H1 (cell line): ENCODE measurements at regions not wholly inside any gene's neighbourhood (a gene's known extent, or its start where the extent isn't known, plus 50 kb on each side); places are given as distances from the start of the nearest gene placed in this dataset.

Experiments used
- CTCF ChIA-PET: fragments of 300-600 bp; sonication (Branson Sonifier 250); formaldehyde crosslinking; loops from one replicate; lab custom pipeline; 2021; ENCODE audit not compliant: partially characterized antibody; lab: Charles Lee
- POLR2A ChIA-PET: fragments of 300-600 bp; sonication (Branson Sonifier 250); formaldehyde crosslinking; loops from one replicate; lab custom pipeline; 2021; ENCODE audit warnings: inconsistent platforms; ENCODE audit not compliant: partially characterized antibody; lab: Charles Lee
- DNase-seq, 2 experiments: peaks; one replicate each; pipeline versions ENCODE4 v3.0.0 to v3.0.0-alpha.2; 2010 to 2022; ENCODE audit warnings: low spot score in 2 of 2, low read depth in 1 of 2, mixed read lengths in 1 of 2
- FAIRE-seq: peaks from 2 replicates; lab custom pipeline; 2011; peaks lifted over from hg19 to GRCh38; lab: Jason Lieb, UNC
- H2AFZ ChIP-seq: 2 replicates; pipeline ENCODE4 v1.8.1; 2012; ENCODE audit warnings: low read length, inconsistent platforms
- H2AK5ac ChIP-seq: 2 replicates; pipeline ENCODE4 v1.6.1; 2013; ENCODE audit warnings: low read depth, low read length
- H2BK120ac ChIP-seq: replicated peaks from 2 replicates; pipeline ENCODE3; 2013; ENCODE audit warnings: low read depth, low read length, inconsistent platforms
- H2BK12ac ChIP-seq: 2 replicates; pipeline ENCODE4 v1.6.1; 2013; ENCODE audit warnings: low read depth, low read length
- H2BK15ac ChIP-seq: 2 replicates; pipeline ENCODE4 v1.6.1; 2013; ENCODE audit warnings: low read length
- H2BK20ac ChIP-seq: 2 replicates; pipeline ENCODE4 v1.6.1; 2013; ENCODE audit warnings: low read length
- H2BK5ac ChIP-seq: 2 replicates; pipeline ENCODE4 v1.6.1; 2013; ENCODE audit warnings: low read depth, low read length
- H3K14ac ChIP-seq: 2 replicates; pipeline ENCODE4 v1.6.1; 2013; ENCODE audit warnings: inconsistent platforms; ENCODE audit not compliant: insufficient read length
- H3K18ac ChIP-seq: 2 replicates; pipeline ENCODE4 v1.6.1; 2013; ENCODE audit warnings: low read length; ENCODE audit errors: extremely low read depth
- H3K23ac ChIP-seq: 2 replicates; pipeline ENCODE4 v1.6.1; 2013; ENCODE audit warnings: inconsistent platforms; ENCODE audit not compliant: insufficient read length
- H3K23me2 ChIP-seq: 2 replicates; pipeline ENCODE4 v1.6.1; 2013; ENCODE audit warnings: low read depth, low read length
- H3K27ac ChIP-seq: 2 replicates; pipeline ENCODE4 v1.6.1; 2011; ENCODE audit warnings: low read depth, low read length, inconsistent platforms
- H3K27me3 ChIP-seq, 4 experiments: replicated peaks in 1 of 4; 1 replicate in 1 of 4; 2 replicates in 3 of 4; pipeline versions ENCODE4 v1.6.1 to v1.8.1; 2011 to 2013; ENCODE audit warnings: low read length in 3 of 4, mild to moderate bottlenecking in 3 of 4, inconsistent platforms in 2 of 4, mixed read lengths in 2 of 4, moderate library complexity in 1 of 4; ENCODE audit not compliant: control insufficient read depth in 3 of 4, insufficient read depth in 3 of 4; ENCODE audit errors: extremely low read depth in 1 of 4
- H3K36me3 ChIP-seq, 4 experiments: 2 replicates each; pipeline versions ENCODE4 v1.6.1 to v1.8.1; 2011 to 2013; ENCODE audit warnings: mild to moderate bottlenecking in 4 of 4, low read length in 3 of 4, moderate library complexity in 2 of 4, control low read depth in 1 of 4, inconsistent platforms in 1 of 4; ENCODE audit not compliant: insufficient read depth in 4 of 4, control insufficient read depth in 2 of 4
- H3K4ac ChIP-seq: replicated peaks from 2 replicates; pipeline ENCODE3; 2013; ENCODE audit warnings: low read length, low read depth, mixed read lengths, inconsistent platforms; ENCODE audit not compliant: insufficient read length
- H3K4me1 ChIP-seq, 4 experiments: replicated peaks in 1 of 4; 1 replicate in 1 of 4; 2 replicates in 3 of 4; pipeline versions ENCODE4 v1.6.1 to v1.8.1; 2011 to 2013; ENCODE audit warnings: low read length in 3 of 4, inconsistent platforms in 2 of 4, mixed read lengths in 1 of 4; ENCODE audit not compliant: insufficient read depth in 4 of 4, control insufficient read depth in 3 of 4
- H3K4me2 ChIP-seq, 2 experiments: 2 replicates each; pipeline versions ENCODE4 v1.6.1 to v1.8.1; 2011 to 2013; ENCODE audit warnings: low read depth in 2 of 2, low read length in 2 of 2, control low read depth in 1 of 2, inconsistent platforms in 1 of 2, mild to moderate bottlenecking in 1 of 2; ENCODE audit not compliant: insufficient read depth in 1 of 2
- H3K4me3 ChIP-seq, 4 experiments: fragments of 200-600, 300-600 bp in 1 of 4; sonication (generic), shearing (Covaris generic), sonication (Bioruptor Twin) in 1 of 4; 2 replicates each; pipeline versions ENCODE4 v1.5.1 to v1.8.1; 2011 to 2016; ENCODE audit warnings: low read length in 4 of 4, low read depth in 3 of 4, control low read depth in 2 of 4, inconsistent platforms in 2 of 4, mild to moderate bottlenecking in 2 of 4, mixed read lengths in 1 of 4, moderate library complexity in 1 of 4; ENCODE audit not compliant: insufficient read depth in 2 of 4; ENCODE audit errors: extremely low read depth in 1 of 4
- H3K56ac ChIP-seq: replicated peaks from 2 replicates; pipeline ENCODE3; 2013; ENCODE audit warnings: low read depth, mild to moderate bottlenecking, mixed read lengths, low read length, inconsistent platforms; ENCODE audit not compliant: insufficient read length
- H3K79me1 ChIP-seq: 2 replicates; pipeline ENCODE4 v1.6.1; 2013; ENCODE audit warnings: low read depth, low read length, control low read depth
- H3K79me2 ChIP-seq, 2 experiments: 2 replicates each; pipeline versions ENCODE4 v1.6.1 to v1.8.1; 2012 to 2013; ENCODE audit warnings: low read length in 2 of 2, mild to moderate bottlenecking in 2 of 2, inconsistent platforms in 1 of 2; ENCODE audit not compliant: insufficient read depth in 2 of 2, control insufficient read depth in 1 of 2
- H3K9ac ChIP-seq, 4 experiments: replicated peaks in 1 of 4; 1 replicate in 1 of 4; 2 replicates in 3 of 4; pipeline versions ENCODE4 v1.6.1 to v1.8.1; 2011 to 2013; ENCODE audit warnings: low read depth in 3 of 4, low read length in 3 of 4, control low read depth in 2 of 4, mild to moderate bottlenecking in 2 of 4, moderate library complexity in 2 of 4, inconsistent platforms in 1 of 4; ENCODE audit errors: extremely low read depth in 1 of 4
- H3K9me3 ChIP-seq, 2 experiments: 2 replicates each; pipeline versions ENCODE4 v1.6.1 to v1.8.1; 2012 to 2013; ENCODE audit warnings: mild to moderate bottlenecking in 2 of 2, moderate library complexity in 2 of 2, control low read depth in 1 of 2, inconsistent platforms in 1 of 2, low read depth in 1 of 2, low read length in 1 of 2, mixed read lengths in 1 of 2; ENCODE audit not compliant: insufficient read depth in 2 of 2
- H4K20me1 ChIP-seq, 2 experiments: replicated peaks in 1 of 2; 2 replicates each; pipeline versions ENCODE3 to v1.8.1; 2011 to 2013; ENCODE audit warnings: inconsistent platforms in 2 of 2, low read length in 2 of 2, mild to moderate bottlenecking in 1 of 2; ENCODE audit not compliant: insufficient read depth in 2 of 2, control insufficient read depth in 1 of 2
- H4K5ac ChIP-seq: 2 replicates; pipeline ENCODE4 v1.6.1; 2013; ENCODE audit warnings: low read length, low read depth, mixed read lengths, inconsistent platforms; ENCODE audit not compliant: insufficient read length
- H4K8ac ChIP-seq: 2 replicates; pipeline ENCODE4 v1.8.0; 2013; ENCODE audit warnings: mild to moderate bottlenecking, moderate library complexity, low read length, inconsistent platforms; ENCODE audit not compliant: insufficient read depth; ENCODE audit errors: extremely low read depth
- H4K91ac ChIP-seq: replicated peaks from 2 replicates; pipeline ENCODE3; 2013; ENCODE audit warnings: low read length, mixed read lengths, inconsistent platforms; ENCODE audit not compliant: insufficient read length
- ATF2 ChIP-seq: IDR thresholded peaks from 2 replicates; pipeline ENCODE4 v1.6.1; 2012; ENCODE audit warnings: low read length, inconsistent platforms
- EZH2 ChIP-seq: fragments of 200-600 bp; sonication (generic); IDR thresholded peaks from 2 replicates; pipeline ENCODE4 v1.7.1; 2012; ENCODE audit warnings: low read depth, mild to moderate bottlenecking, moderate library complexity, low read length, inconsistent platforms; ENCODE audit not compliant: severe bottlenecking
- POLR2AphosphoS5 ChIP-seq: IDR thresholded peaks from 2 replicates; pipeline ENCODE4 v1.6.1; 2011; ENCODE audit warnings: low read depth, low read length
- RAD21 ChIP-seq, 2 experiments: IDR thresholded peaks in 1 of 2; conservative IDR thresholded peaks in 1 of 2; 2 replicates each; pipeline ENCODE4 v1.6.1; 2011; ENCODE audit warnings: low read depth in 2 of 2, low read length in 2 of 2, improper control_type of control experiment in 1 of 2, inconsistent platforms in 1 of 2, mild to moderate bottlenecking in 1 of 2, moderate library complexity in 1 of 2
- RNF2 ChIP-seq: fragments of 200-900, 300-1000 bp; sonication (generic); IDR thresholded peaks from 2 replicates; pipeline ENCODE4 v1.7.1; 2016; ENCODE audit warnings: borderline replicate concordance, low read depth, mild to moderate bottlenecking, antibody characterized with exemption, low read length; ENCODE audit not compliant: poor library complexity, severe bottlenecking; ENCODE audit errors: missing control alignments
- SAP30 ChIP-seq: fragments of 300-600 bp; sonication (generic); IDR thresholded peaks from 2 replicates; pipeline ENCODE4 v1.7.1; 2012; ENCODE audit warnings: low read length, moderate library complexity, mild to moderate bottlenecking, inconsistent platforms; ENCODE audit not compliant: insufficient read depth, insufficient replicate concordance
- SIRT6 ChIP-seq: IDR thresholded peaks from one replicate; pipeline ENCODE4 v1.7.1; 2012; ENCODE audit warnings: low read length, inconsistent platforms
- SP2 ChIP-seq: IDR thresholded peaks from 2 replicates; pipeline ENCODE4 v1.6.1; 2012; ENCODE audit warnings: mild to moderate bottlenecking, low read length, inconsistent platforms
- SRF ChIP-seq: IDR thresholded peaks from 2 replicates; pipeline ENCODE4 v1.6.1; 2011; ENCODE audit warnings: mild to moderate bottlenecking, low read depth, low read length, moderate library complexity
- TAF7 ChIP-seq: optimal IDR thresholded peaks from 2 replicates; pipeline ENCODE3; 2011; ENCODE audit warnings: low read depth, mild to moderate bottlenecking, inconsistent platforms, low read length, moderate library complexity, borderline replicate concordance
- TCF12 ChIP-seq: IDR thresholded peaks from 2 replicates; pipeline ENCODE4 v1.6.1; 2011; ENCODE audit warnings: low read depth, mild to moderate bottlenecking, low read length
- YY1 ChIP-seq: IDR thresholded peaks from 2 replicates; pipeline ENCODE4 v1.6.1; 2011; ENCODE audit warnings: low read depth, mild to moderate bottlenecking, low read length
- TF ChIP-seq, protein P1 (sequence below): IDR thresholded peaks from 2 replicates; pipeline ENCODE4 v1.6.1; 2011; ENCODE audit warnings: low read depth, mild to moderate bottlenecking, low read length; ENCODE audit not compliant: insufficient read depth

DNA sequence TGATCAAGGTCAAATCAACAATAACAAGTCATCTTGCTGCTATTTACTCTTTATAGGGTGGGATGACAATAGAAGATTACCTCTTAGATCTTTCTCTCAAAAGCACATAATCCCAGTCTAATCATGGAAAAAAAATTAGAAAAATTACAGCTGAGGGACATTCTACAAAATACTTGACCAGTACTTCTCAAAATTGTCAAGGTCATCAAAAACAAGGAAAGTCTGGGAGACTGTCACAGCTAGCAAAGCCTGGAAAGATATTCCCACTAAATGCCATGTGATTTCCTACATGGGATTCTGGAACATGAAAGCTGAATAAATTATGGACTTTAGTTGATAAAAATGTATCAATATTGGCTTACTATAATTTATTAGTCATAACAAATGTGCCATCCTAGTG, 276.2 kb downstream of the RNF144A start:
- peaks cover 0 to 5% (median 0%) of the 10 kb centered on the region in 4 experiments; a peak in 1 of 7 replicates for H3K27me3 ChIP-seq
- H3K4me1 ChIP-seq, result peaks cover 0 to 5% (median 0%) of the 10 kb centered on the region in 4 experiments; a peak in 2 of 7 replicates
- H2BK5ac ChIP-seq, result no peak overlapping the region
- no peak overlapping the region for H2BK20ac ChIP-seq
- H3K9me3 ChIP-seq, result no peaks in the 10 kb centered on the region
- CTCF ChIA-PET, result interaction anchor here (0.7 kb wide), 1 partner anchor 83 kb away, joined by 3 read pairs; no protein-coding TSS in a partner anchor
- H3K9ac ChIP-seq, result no peak overlapping the region
- no peaks in the 10 kb centered on the region for H4K20me1 ChIP-seq
- H3K36me3 ChIP-seq, result no peaks in the 10 kb centered on the region
- H4K8ac ChIP-seq, result no peak overlapping the region
- no peak overlapping the region for H2AK5ac ChIP-seq
- no peak overlapping the region for H3K23ac ChIP-seq
- peaks cover 4% of the 10 kb centered on the region; the same call in 1 of the 2 replicates for H3K23me2 ChIP-seq
- FAIRE-seq (no peak), DNase-seq (no peak)
- no peak overlapping the region for H2AFZ ChIP-seq
- POLR2A ChIA-PET, result no interaction called here
- H3K18ac ChIP-seq, result no peak overlapping the region
- H2BK120ac ChIP-seq, result no peak overlapping the region
- no peak overlapping the region for H3K27ac ChIP-seq
- no peak overlapping the region for H4K91ac ChIP-seq
- H2BK12ac ChIP-seq, result no peak overlapping the region
- H4K5ac ChIP-seq, result no peak overlapping the region
- H3K56ac ChIP-seq, result no peak overlapping the region
- H3K4me3 ChIP-seq, result no peak overlapping the region
- H3K79me1 ChIP-seq, result no peaks in the 10 kb centered on the region
- H3K4ac ChIP-seq, result no peak overlapping the region
- H3K79me2 ChIP-seq, result no peaks in the 10 kb centered on the region
- H3K4me2 ChIP-seq, result no peak overlapping the region
- H3K14ac ChIP-seq, result no peak overlapping the region
- H2BK15ac ChIP-seq, result no peak overlapping the region
- TF ChIP-seq RNF2, result no peak
- no peak for TF ChIP-seq EZH2
- TF ChIP-seq RAD21 (IDR thresholded peaks at IDR 0.05 in 1 of 2, conservative IDR thresholded peaks at IDR 0.05 in 1 of 2; ENCODE audit: low read depth in 2 of 2, low read length in 2 of 2), result no peak
- no peak for TF ChIP-seq SRF
- TF ChIP-seq ATF2, result no peak
- no peak for TF ChIP-seq SAP30
- TF ChIP-seq SIRT6, result no peak
- no peak for TF ChIP-seq POLR2AphosphoS5
- TF ChIP-seq YY1, result no peak
- no peak for TF ChIP-seq TAF7
- TF ChIP-seq SP2, result no peak
- TF ChIP-seq TCF12, result no peak
- TF ChIP-seq, protein P1, sequence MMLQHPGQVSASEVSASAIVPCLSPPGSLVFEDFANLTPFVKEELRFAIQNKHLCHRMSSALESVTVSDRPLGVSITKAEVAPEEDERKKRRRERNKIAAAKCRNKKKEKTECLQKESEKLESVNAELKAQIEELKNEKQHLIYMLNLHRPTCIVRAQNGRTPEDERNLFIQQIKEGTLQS, result no peak
